ENCODE measurements at regions not wholly inside any gene's neighbourhood (a gene's known extent, or its start where the extent isn't known, plus 50 kb on each side); places are given as distances from the start of the nearest gene placed in this dataset.

DNA sequence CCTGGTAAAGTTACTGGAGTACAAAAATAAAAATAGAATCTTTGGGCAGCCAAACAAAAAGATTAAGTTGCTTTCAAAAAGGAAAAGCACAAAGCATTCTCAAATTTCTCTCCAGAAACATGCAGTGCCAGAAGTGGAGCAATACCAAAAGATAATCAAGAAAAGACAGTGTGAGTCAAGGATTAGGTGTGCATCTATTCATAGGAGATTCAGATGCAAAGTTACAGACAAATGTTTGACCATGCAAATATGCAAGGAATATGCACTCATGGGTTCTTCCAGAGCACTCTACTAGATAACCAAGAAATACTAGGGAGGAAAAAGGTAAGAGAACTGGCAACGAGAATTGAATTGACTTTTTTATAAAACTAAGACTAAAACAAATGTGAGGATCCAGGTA lies 51.8 kb upstream of the CDH20 start:
- no peak for TF ChIP-seq POLR2A (IDR thresholded peaks at IDR 0.05; ENCODE audit: low read length)
- no peak for TF ChIP-seq GATA1 (IDR thresholded peaks at IDR 0.05; ENCODE audit: low read depth, low read length)
